Activated CD4-positive, alpha-beta memory T cell treated with anti-CD3 and anti-CD28 coated beads, Interleukin-2, amount 10 ng/mL, durations not matched to agents 7 days and 5 days (primary cell): ENCODE measurements at regions not wholly inside any gene's neighbourhood (a gene's known extent, or its start where the extent isn't known, plus 50 kb on each side); places are given as distances from the start of the nearest gene placed in this dataset.

Experiments used
- CTCF ChIA-PET: fragments of 350-600 bp; sonication (Branson Sonifier 250); formaldehyde crosslinking; loops from one replicate; lab custom pipeline; 2021; ENCODE audit warnings: antibody characterized with exemption, inconsistent platforms; lab: Charles Lee
- POLR2A ChIA-PET: fragments of 350-600 bp; sonication (Branson Sonifier 250); formaldehyde crosslinking; loops from one replicate; lab custom pipeline; 2021; ENCODE audit warnings: antibody characterized with exemption; lab: Charles Lee
- DNase-seq: peaks from one replicate; pipeline ENCODE4 v3.0.0-alpha.2; 2020
- H3K27ac Mint-ChIP-seq: one replicate; pipeline ENCODE4 v1.8.0; 2021; ENCODE audit warnings: mild to moderate bottlenecking, mixed read lengths
- H3K27me3 Mint-ChIP-seq: one replicate; pipeline ENCODE4 v1.8.0; 2021; ENCODE audit warnings: mixed read lengths
- H3K36me3 Mint-ChIP-seq: one replicate; pipeline ENCODE4 v1.8.0; 2021; ENCODE audit warnings: low read depth, mixed read lengths
- H3K4me1 Mint-ChIP-seq: one replicate; pipeline ENCODE4 v1.8.0; 2021; ENCODE audit warnings: mixed read lengths
- H3K4me3 Mint-ChIP-seq: one replicate; pipeline ENCODE4 v1.8.0; 2021; ENCODE audit warnings: mild to moderate bottlenecking, mixed read lengths
- H3K9me3 Mint-ChIP-seq: one replicate; pipeline ENCODE4 v1.8.0; 2021; ENCODE audit warnings: mixed read lengths

DNA sequence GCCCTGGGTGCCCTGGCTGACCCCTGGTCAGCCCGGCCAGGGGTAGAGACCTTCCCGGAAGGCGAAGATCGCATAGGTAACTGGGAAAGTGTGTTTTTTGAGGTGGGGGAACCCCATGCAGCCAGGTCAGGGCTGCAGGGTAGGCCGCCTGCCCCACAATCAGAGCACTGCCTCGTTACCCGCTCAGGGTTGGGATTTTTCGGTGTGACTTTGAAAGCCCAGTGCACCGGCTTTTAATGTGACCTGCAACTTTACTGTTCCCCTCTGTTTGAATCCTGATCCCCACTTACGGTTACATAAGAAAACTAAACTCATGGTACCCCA, 239.2 kb upstream of the PLET1 start:
- ChIA-PET POLR2A (no interaction called here), CTCF (no interaction called here)
- H3K27ac Mint-ChIP-seq = no peak overlapping the region
- no peak overlapping the region for H3K4me3 Mint-ChIP-seq
- DNase-seq = no peak
- H3K9me3 Mint-ChIP-seq = no peaks in the 10 kb centered on the region
- no peaks in the 10 kb centered on the region for H3K27me3 Mint-ChIP-seq
- no peaks in the 10 kb centered on the region for H3K36me3 Mint-ChIP-seq
- H3K4me1 Mint-ChIP-seq = no peaks in the 10 kb centered on the region

DNA sequence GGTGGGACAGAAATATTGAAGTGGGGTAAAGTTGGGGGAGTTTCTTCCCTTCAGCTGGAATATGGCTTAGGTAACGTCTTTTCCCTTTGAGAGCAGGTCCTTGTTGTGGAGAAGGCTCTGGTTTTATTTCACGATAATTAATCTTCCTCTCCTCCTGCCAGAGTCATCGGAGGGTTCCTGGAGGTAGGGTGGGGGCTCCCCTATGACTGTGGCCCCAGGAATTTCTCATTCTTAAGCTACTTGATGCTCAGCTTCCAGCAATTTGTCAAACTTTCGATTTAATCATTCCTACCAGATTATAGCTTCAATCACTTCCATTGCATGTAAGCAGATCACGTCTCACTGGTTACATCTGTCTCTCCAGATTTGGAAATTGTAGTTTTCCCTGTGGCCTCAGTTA, 242.8 kb upstream of the PLET1 start:
- no peaks in the 10 kb centered on the region for H3K36me3 Mint-ChIP-seq
- no peaks in the 10 kb centered on the region for H3K9me3 Mint-ChIP-seq
- DNase-seq = no peak
- POLR2A ChIA-PET = no interaction called here
- CTCF ChIA-PET = no interaction called here
- no peak overlapping the region for H3K27ac Mint-ChIP-seq
- peaks cover 11% of the 10 kb centered on the region for H3K27me3 Mint-ChIP-seq
- no peak overlapping the region for H3K4me3 Mint-ChIP-seq
- H3K4me1 Mint-ChIP-seq = no peaks in the 10 kb centered on the region

DNA sequence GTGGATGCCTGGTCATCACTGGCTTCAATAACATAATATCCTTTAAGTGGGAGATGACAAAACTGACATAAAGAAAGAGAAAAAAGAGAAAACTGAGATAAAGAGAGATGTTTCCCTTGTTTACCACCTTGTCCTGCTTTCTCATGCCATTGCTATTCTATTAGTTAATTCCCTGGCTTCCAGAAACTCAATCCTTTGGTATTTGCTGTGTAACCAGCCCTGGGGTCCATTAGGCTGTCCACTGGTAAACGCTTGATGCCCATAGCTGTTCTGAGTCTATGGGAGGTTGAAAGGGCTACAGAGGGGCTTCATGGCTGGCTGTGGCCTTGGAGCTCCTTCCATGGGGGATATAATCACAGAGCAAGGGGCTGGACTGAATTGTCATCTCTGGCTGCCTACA, 243.4 kb upstream of the PLET1 start:
- Mint-ChIP-seq H3K27ac (no peak overlapping the region), H3K27me3 (peaks cover 13% of the 10 kb centered on the region), H3K9me3 (no peaks in the 10 kb centered on the region), H3K4me3 (no peak overlapping the region), H3K36me3 (no peaks in the 10 kb centered on the region), H3K4me1 (no peaks in the 10 kb centered on the region)
- ChIA-PET POLR2A (no interaction called here), CTCF (no interaction called here)
- DNase-seq = no peak

DNA sequence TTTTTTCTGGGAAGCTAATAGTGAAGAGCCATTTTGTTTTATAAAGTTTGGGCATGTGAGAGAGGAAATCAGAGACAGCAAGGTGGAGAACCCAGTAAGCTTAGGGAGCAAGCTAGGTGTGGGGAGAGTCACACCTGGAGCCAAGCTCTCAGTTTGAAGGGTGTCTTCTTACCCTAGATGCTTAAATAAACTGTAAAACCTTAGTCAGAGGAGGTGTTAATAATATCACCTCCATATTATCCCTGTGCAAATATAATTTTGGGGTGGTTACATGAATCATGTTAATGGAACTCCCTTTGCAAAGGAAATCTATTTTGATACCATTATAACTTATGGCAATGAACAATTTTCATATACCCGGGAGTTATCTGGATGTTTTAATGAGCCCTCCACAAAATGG, 246.2 kb upstream of the PLET1 start:
- ChIA-PET POLR2A (no interaction called here), CTCF (no interaction called here)
- no peaks in the 10 kb centered on the region for H3K4me1 Mint-ChIP-seq
- no peaks in the 10 kb centered on the region for H3K9me3 Mint-ChIP-seq
- no peaks in the 10 kb centered on the region for H3K36me3 Mint-ChIP-seq
- H3K27ac Mint-ChIP-seq = no peak overlapping the region
- peaks cover 15% of the 10 kb centered on the region for H3K27me3 Mint-ChIP-seq
- no peak for DNase-seq
- H3K4me3 Mint-ChIP-seq = no peak overlapping the region

DNA sequence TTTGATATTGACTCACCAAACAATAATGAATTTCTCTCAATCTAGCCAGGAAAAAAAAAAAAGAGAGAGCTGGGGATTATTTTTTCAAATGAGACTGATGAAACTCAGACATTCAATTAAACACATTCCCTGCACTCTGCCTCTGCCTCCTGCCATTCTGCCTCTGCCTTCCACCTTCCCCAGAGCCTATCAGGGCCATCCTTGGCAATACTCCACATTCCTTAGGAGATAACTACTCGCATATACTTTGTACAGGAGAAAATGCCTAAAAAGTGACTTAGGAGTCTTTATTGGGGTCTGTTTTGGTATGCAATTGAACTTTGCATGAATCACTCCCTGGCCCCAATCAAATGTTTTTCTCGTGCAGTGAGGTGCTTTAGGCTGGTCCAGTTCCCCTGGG, 246.6 kb upstream of the PLET1 start:
- POLR2A ChIA-PET = no interaction called here
- Mint-ChIP-seq H3K36me3 (no peaks in the 10 kb centered on the region), H3K27me3 (peaks cover 15% of the 10 kb centered on the region), H3K27ac (no peak overlapping the region), H3K4me1 (no peaks in the 10 kb centered on the region), H3K9me3 (no peaks in the 10 kb centered on the region), H3K4me3 (no peak overlapping the region)
- CTCF ChIA-PET = no interaction called here
- no peak for DNase-seq

DNA sequence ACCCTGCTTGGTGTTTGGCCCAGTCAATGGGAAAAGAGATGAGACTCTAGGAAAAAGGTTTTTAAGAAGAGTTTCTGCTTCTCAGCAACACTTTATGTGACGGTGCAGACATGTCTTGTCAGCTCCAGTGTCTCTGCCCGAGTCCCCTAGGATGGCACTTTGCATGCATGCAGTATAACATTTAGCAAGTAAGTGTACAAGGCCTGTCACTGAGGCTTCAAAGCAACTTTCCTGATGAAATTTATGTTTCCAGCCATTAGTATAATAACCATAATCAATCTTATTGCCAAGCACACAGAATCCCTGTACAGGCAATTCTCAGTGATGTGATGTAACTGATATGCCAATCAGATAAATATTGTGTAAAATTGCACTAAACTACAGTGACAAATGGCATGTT, 248.1 kb upstream of the PLET1 start:
- Mint-ChIP-seq H3K27ac (no peak overlapping the region), H3K27me3 (peaks cover 15% of the 10 kb centered on the region), H3K9me3 (no peaks in the 10 kb centered on the region), H3K36me3 (no peaks in the 10 kb centered on the region), H3K4me1 (no peaks in the 10 kb centered on the region), H3K4me3 (no peak overlapping the region)
- CTCF ChIA-PET = no interaction called here
- POLR2A ChIA-PET = no interaction called here
- no peak for DNase-seq

DNA sequence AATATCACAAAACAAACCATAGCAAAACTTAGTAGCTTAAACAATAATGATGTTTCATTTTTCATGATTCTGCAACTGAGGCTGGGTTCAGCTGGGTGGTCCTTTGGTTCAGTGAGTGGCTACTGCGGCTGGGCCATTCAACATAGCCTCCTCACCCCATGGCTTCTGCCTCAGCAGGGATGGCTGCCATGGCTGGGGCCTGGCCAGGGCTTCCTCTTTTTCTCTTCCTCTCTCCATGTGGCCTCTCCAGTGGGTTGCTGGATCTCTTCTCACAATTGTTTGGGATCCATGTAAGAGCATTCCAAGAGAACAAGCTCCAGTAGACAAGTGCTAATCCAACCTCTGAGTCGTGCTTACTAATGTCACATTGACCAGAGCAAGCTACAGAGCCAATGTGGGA, 248.6 kb upstream of the PLET1 start:
- Mint-ChIP-seq H3K27me3 (peaks cover 15% of the 10 kb centered on the region), H3K9me3 (no peaks in the 10 kb centered on the region), H3K27ac (no peak overlapping the region), H3K4me1 (no peaks in the 10 kb centered on the region), H3K36me3 (no peaks in the 10 kb centered on the region), H3K4me3 (no peak overlapping the region)
- POLR2A ChIA-PET = no interaction called here
- CTCF ChIA-PET = no interaction called here
- no peak for DNase-seq

DNA sequence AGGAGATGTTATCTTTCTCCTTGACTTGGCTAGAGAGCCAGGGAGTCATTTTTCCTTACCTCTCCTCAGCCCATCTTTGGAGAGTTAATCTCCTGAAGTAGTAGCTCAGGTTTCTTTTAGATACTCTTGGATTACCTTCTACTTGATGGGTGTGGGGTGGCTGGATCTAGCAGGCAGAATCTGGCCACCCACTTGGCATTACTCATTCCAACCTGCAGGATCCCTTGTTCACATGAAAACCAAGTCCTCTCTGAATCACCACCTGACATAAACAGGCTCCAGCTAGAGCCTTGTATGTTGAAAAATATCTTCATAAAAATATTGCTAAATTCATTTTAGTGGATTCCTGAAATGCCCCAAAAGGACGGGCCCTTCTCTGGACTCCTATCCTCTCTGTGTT, 250.6 kb upstream of the PLET1 start:
- peaks cover 15% of the 10 kb centered on the region for H3K27me3 Mint-ChIP-seq
- H3K4me1 Mint-ChIP-seq = no peaks in the 10 kb centered on the region
- CTCF ChIA-PET = interaction anchor here (0.6 kb wide), 1 partner anchor 397 kb away, joined by 3 read pairs; no protein-coding TSS in a partner anchor
- no peaks in the 10 kb centered on the region for H3K36me3 Mint-ChIP-seq
- no peak overlapping the region for H3K4me3 Mint-ChIP-seq
- H3K9me3 Mint-ChIP-seq = no peaks in the 10 kb centered on the region
- DNase-seq = no peak
- H3K27ac Mint-ChIP-seq = no peak overlapping the region
- POLR2A ChIA-PET = no interaction called here

DNA sequence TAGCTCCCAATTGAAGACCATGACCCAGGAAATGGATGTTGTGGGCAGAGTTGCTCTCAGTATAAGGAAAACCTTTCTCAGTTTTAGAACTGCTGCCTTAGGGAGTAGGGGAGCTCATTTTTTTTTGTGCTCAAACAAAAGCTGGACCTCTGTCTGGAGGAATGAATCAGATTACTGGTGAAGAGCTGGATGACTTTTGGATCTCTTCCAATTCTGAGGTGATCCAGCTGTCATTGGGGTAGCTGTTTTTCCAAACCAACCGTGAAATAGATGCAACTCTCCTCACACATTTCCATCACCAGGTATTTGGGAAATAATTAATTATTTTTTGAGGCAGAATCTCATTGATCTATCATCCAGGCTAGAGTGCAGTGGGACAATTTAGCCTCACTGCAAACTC, 251.3 kb upstream of the PLET1 start:
- peaks cover 3% of the 10 kb centered on the region for H3K4me1 Mint-ChIP-seq
- no peaks in the 10 kb centered on the region for H3K9me3 Mint-ChIP-seq
- no peak overlapping the region for H3K4me3 Mint-ChIP-seq
- POLR2A ChIA-PET = no interaction called here
- H3K27me3 Mint-ChIP-seq = peaks cover 13% of the 10 kb centered on the region
- no peaks in the 10 kb centered on the region for H3K36me3 Mint-ChIP-seq
- CTCF ChIA-PET = interaction anchor here (0.6 kb wide), 1 partner anchor 398 kb away, joined by 3 read pairs; no protein-coding TSS in a partner anchor
- no peak overlapping the region for H3K27ac Mint-ChIP-seq
- no peak for DNase-seq

DNA sequence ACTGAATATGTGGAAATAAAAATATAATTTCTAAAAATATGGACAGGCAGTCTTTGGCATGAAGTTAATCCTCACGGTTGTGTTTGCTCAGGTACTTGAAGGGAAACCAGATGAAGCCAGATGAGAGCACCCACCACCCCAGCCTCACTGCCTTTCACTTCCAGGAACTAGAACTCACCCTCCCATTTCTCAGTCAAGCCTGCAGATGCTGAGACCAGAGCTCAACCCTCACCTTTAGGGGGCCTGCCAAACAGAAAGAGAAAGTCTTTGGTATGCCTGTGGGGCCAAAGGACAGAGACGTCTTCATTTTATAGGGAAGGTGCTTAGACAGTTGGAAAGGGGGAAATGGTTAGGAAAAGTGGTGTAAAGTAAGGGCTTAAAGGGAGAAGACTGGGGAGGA, 252.8 kb upstream of the PLET1 start:
- CTCF ChIA-PET = no interaction called here
- POLR2A ChIA-PET = no interaction called here
- Mint-ChIP-seq H3K4me3 (no peak overlapping the region), H3K36me3 (no peaks in the 10 kb centered on the region), H3K27ac (no peak overlapping the region), H3K9me3 (no peaks in the 10 kb centered on the region), H3K4me1 (peaks cover 5% of the 10 kb centered on the region), H3K27me3 (peaks cover 4% of the 10 kb centered on the region)
- DNase-seq = no peak

DNA sequence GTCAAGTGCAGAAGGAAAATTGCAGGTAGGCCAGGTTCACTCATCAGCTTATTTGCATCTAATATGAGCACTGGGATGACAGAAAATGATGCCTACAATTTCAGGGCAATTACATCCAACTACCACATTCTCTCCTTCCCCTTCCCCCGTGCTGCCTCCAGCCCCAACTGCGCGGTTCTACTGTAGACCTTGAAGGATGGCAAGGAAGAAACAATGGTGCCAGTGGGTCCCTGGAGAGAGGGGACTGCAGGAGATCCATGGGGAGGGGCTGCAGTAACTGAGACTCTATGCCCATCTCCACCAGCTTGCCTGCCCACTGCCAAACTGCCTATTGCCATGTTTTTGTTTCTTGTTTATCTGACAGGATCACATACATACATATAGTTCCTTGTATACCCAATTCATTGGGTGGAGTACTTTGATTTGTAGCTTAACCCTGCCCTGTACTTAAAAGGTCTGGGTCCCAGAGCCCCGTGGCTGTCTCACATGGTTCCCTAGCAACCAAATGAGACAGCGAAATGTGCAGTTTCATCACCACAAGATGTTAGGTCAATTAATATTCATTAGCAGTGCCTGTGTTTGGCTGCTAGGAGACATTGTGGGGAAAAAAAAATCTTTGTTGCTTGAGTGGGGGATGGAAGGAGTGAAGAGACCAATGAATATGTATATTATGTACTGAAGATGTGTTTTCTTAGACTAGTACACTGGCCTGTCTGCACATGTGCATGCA, 253.5 kb upstream of the PLET1 start:
- Mint-ChIP-seq H3K27me3 (peaks cover 2% of the 10 kb centered on the region), H3K27ac (no peak overlapping the region), H3K36me3 (no peaks in the 10 kb centered on the region), H3K4me3 (no peak overlapping the region), H3K9me3 (no peaks in the 10 kb centered on the region), H3K4me1 (peaks cover 5% of the 10 kb centered on the region)
- POLR2A ChIA-PET = no interaction called here
- CTCF ChIA-PET = no interaction called here
- DNase-seq = no peak

DNA sequence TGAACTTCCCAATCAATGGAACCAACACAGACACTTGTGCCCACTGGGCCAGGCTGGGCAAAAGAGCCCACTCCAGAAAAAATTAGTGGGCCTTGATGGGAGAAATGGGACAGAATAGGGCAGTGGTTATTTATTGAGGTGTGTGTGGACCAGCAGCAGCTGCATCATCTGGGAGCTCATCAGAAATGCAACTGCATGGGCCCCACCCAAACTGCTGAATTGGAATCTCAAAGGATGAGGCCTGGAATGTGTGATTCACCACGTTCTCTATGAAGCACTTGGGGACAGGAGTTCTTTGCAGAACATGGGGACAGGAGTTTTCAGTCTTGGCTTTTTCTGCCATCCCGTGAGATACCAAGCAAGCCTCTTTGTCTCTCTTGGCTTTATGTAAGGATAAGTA, 255.6 kb upstream of the PLET1 start:
- Mint-ChIP-seq H3K27me3 (no peaks in the 10 kb centered on the region), H3K27ac (no peak overlapping the region), H3K36me3 (no peaks in the 10 kb centered on the region), H3K9me3 (no peaks in the 10 kb centered on the region), H3K4me1 (peaks cover 5% of the 10 kb centered on the region), H3K4me3 (no peak overlapping the region)
- no peak for DNase-seq
- ChIA-PET CTCF (no interaction called here), POLR2A (no interaction called here)

DNA sequence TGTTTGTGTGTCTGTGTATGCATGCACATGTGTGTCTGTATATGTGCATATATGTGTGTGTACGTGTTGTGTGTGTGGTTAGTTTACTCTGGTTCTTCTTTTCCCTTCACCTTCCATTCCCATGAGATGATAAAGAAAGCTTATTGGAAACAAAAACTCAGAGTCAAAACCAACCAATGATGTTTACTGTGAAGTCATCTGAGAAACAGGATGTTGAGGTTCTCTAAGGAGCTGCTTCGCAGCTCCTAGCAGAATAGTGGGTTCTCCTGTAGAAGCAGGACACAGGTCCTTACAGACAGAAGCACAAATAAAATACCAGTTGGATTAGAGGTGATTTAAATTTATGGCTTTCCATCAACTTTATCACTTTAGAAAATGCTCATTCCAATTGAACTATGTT, 256.1 kb upstream of the PLET1 start:
- Mint-ChIP-seq H3K4me1 (peaks cover 5% of the 10 kb centered on the region), H3K9me3 (no peaks in the 10 kb centered on the region), H3K4me3 (no peak overlapping the region), H3K27ac (no peak overlapping the region), H3K36me3 (no peaks in the 10 kb centered on the region), H3K27me3 (no peaks in the 10 kb centered on the region)
- POLR2A ChIA-PET = no interaction called here
- DNase-seq = no peak
- CTCF ChIA-PET = interaction anchor here (1.4 kb wide), 1 partner anchor 237 kb away, joined by 5 read pairs; no protein-coding TSS in a partner anchor

DNA sequence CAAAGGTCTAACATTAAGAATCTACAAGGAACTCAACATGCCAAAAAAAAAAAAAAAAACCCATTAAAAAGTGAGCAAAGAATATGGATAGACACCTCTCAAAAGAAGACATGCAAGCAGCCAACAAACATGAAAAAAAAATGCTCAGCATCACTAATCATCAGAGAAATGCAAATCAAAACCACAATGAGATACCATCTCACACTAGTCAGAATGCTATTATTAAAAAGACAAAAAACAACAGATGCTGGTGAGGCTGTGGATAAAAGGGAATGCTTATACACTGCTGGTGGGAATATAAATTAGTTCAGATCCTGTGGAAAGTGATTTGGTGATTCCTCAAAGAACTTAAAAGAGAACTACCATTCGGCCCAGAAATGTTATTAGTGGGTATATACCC, 257.7 kb upstream of the PLET1 start:
- Mint-ChIP-seq H3K4me3 (no peak overlapping the region), H3K36me3 (no peaks in the 10 kb centered on the region), H3K27ac (no peak overlapping the region), H3K27me3 (no peaks in the 10 kb centered on the region), H3K4me1 (peaks cover 5% of the 10 kb centered on the region), H3K9me3 (no peaks in the 10 kb centered on the region)
- no peak for DNase-seq
- POLR2A ChIA-PET = no interaction called here
- CTCF ChIA-PET = no interaction called here
